GM12892 (cell line): ENCODE measurements at regions not wholly inside any gene's neighbourhood (a gene's known extent, or its start where the extent isn't known, plus 50 kb on each side); places are given as distances from the start of the nearest gene placed in this dataset.

Source experiments
- POLR2A ChIP-seq: IDR thresholded peaks from 2 replicates; pipeline ENCODE4 v1.6.1; 2011; ENCODE audit warnings: low read depth, low read length, control low read depth
- POLR2AphosphoS5 ChIP-seq: IDR thresholded peaks from 2 replicates; pipeline ENCODE4 v1.6.1; 2011; ENCODE audit warnings: low read depth, low read length, control low read depth

DNA sequence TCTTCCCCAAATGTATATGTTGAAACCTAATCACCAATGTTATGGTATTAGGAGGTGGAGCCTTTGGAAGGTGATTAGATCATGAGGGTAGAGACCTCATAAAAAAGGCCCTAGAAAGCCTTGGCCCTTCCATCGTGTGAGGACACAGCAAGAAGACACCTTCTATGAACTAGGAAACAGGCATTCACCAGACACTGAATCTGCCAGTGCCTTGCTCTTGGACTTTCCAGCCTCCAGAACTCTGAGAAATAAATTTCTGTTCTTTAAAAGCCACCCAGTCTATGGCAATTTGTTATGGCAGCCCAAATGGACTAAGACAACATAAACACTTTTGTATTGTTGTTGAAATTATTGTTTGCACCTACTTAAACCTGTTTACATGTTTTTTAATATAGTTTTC lies 221.8 kb upstream of the RPS6KA3 start:
- no peak for TF ChIP-seq POLR2AphosphoS5
- TF ChIP-seq POLR2A, result no peak
